GM21390 (cell line): ENCODE measurements at regions not wholly inside any gene's neighbourhood (a gene's known extent, or its start where the extent isn't known, plus 50 kb on each side); places are given as distances from the start of the nearest gene placed in this dataset.
"Not testable (repeated sequence)": the region's sequence is repeated elsewhere in the genome, so short reads cannot be mapped to it uniquely, and the experiment has no call there.

Source experiments
- ATAC-seq: cut with Tn5 transposase; IDR thresholded peaks from one replicate; pipeline ENCODE4 v1.9.1; 2021; ENCODE audit not compliant: unreplicated experiment

DNA sequence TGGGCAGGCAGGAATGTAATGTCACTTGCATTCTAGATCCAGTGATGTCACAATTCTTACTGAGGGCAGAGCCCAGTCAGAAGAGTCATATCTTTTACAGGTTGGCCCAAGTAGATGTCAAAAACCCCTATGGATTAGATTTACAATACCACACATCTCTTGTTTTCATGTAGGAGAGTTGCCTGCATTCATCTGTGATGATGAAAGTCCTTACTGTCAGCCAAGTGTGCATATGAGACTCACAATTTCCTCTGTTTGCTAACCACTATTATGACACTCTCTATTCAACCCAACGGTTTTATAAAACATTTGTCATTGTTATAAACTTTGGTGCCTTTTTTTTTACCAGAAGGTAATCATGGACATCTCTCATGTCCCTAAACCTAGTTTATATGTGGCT lies 898.8 kb upstream of the AMELY start:
- no peak for ATAC-seq

DNA sequence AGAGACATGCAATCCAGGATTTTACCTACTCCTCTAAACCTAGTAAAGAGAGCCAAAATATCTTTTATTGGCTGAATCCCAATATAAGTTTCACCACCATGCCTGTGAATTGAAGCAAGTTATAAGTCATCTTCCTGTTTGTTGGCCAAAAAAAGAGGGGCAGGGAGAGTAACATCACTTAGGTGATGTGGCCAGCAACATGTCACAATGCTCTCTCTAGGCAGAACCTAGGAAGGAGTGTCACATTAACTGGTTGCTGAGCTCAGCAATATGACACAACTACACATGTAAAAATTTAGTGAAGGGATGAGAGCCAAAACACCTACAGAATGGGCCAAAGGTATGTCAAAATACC lies 895.9 kb upstream of the AMELY start:
- ATAC-seq: no peak

DNA sequence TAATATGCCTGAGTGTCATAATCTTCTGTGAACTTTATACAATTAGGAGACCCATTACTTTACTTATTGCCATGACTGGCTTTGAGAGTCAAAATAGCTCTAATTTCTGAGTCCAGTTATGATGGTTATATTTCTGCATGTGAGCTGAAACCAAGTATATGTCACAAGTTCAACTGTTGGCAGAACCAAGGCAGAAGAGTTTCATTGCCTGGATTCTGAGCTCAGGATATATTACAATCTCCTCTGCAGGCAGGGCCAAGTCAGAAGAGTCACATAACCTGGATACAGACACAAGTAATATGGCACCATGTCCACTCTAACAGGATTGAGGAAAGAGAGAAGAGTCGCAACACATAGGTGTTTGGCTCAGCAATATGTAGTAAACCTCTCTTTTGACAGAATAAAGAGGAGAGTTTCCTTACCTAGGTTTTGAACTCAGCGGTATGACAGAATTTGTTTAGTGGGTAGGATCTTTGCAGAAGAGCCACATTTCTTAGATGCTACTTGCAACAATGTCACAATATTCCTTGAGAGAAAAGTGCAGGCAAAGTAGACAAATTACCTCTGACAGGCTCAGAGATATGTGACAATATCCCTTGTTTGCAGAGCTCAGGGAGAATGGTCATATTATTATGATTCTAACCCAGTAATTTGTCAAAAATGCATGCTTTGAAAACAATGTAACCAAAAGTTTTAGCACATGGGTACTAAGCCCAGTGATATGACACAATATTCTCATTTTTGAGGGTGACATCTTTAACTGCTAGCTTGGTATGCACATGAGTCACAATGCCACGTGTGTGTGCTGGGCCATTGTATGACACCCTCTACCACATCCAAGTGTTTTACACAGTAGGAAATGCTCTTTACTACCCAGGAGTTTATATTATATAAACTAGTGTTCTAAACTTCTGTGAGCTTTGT lies 895.3 kb upstream of the AMELY start:
- ATAC-seq: no peak

DNA sequence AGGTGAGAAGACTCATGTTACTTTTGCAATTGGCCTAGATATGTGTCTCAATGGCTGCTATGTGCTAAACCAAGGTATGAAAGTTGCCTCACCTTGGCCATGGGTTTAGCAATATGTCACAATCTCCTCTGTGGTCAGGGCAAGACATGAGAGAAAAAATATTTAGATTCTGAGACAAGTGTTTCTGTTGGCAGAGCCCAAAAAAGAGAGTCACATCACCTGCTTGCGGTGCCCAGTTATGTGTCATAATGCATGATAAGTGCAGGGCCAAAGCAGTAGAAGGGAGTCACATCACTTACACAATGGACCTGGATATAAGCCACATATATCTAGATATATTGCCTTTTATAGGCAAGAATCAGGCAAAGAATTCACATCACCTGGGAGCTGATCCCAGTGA lies 894.1 kb upstream of the AMELY start:
- ATAC-seq: no peak

DNA sequence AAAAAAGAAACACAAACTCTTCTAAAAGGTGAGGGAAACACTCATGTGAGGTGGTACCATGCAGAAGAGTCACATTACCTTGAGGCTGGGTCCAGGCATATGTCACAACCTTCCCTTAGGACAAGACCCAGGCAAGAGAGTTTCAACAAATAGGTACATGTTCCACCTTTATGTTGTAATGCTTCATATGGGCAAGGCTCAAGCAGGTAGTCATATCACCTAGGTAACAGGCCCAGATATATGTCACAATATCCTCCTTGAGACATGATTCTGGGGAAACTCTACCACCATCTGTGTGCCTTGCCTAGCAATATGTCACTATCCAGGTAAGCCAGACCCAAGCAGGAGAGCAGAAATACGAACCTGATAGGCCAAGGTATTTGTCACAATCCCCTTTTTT lies 892.2 kb upstream of the AMELY start:
- ATAC-seq: no peak

DNA sequence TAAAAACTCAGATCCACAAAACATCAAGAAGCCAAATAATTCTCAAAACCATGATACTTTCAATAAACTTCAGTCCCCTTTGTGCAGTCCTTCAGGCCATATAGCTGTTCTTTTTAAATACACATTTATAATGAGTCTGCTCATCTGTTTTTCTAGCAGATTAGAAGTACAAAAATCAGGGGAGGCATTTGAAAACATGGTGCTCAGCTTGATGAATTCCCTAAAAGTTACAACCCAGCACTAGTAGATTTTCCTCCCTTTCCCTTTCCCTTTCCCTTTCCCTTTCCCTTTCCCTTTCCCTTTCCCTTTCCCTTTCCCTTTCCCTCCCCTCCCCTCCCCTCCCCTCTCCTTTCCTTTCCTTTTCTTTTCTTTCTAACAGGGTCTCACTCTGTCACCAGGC lies 884.6 kb upstream of the AMELY start:
- no peak for ATAC-seq

DNA sequence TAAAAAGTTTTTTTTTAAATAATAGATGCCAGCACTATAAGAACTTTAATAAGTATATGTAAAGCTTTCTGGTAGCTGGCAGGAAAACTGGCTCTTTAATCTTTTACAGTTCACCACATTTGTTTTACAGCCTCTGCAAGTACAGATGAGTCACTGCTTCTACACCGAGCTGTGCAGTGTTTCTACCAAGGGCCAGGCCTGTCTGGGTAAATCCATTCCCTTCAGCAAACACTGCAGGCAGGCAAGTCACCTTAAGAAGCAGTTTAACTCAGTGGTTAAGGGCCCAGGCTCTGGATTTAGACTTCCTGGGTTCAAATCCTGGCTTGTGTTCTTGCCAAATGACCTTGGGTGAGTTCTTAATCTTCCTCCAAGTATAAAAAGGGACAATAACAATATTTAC lies 882.9 kb upstream of the AMELY start:
- ATAC-seq: no peak

DNA sequence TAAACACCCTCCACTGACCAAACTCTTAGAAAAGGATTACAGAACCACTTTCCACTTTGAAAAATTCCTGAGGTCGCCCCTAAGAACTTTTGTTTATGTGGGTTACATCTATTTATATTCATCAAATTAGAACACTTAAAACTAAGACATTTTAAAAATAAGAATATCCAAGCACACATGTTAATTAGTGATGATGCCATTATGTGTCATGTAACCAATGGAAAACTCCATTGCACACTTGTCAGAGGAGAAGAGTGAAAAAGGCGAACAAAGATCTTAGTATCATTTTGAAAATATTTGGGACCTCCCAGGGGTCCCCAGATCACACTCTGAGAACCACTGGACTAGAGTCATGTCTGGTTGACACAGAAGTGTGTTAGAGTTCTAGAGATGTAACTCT lies 882.4 kb upstream of the AMELY start:
- ATAC-seq: no peak

DNA sequence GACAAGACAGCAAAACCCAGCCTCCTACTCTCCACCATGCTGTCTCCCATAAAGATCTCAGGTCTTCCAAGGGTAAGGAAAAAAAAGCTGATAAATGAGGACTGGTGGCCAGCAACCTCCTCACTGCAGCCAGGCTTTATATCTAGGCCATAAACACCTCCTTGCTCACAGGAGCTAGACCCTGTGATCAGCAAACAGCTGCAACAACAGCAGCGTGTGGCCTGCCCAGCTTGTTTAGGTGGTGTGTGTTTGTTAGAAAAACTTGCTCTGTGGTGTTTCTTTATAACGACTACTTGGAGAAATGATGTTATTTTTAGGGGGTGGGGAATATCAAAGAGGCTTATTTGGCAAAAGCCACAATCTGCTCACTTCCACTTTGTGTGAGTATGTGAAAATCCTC lies 880.9 kb upstream of the AMELY start:
- ATAC-seq: no peak

DNA sequence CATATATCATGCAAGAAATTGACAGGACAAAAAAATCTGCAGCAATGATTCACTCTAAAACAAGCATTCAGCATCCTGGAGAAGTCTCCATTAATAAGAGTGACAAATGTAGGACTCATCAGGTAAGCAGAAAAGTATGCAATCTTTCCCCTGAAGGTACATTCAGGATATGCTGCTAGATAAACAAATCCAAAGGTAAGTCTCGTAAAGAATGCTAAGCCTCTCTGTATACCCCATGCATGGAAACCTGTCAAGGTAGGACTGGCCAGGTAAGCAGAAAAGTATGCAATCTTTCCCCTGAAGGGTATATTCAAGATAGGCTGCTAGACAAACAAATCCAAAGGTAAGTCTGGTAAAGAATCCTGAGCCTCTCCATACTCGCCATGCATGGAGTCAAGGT lies 869.9 kb upstream of the AMELY start:
- ATAC-seq: no peak

DNA sequence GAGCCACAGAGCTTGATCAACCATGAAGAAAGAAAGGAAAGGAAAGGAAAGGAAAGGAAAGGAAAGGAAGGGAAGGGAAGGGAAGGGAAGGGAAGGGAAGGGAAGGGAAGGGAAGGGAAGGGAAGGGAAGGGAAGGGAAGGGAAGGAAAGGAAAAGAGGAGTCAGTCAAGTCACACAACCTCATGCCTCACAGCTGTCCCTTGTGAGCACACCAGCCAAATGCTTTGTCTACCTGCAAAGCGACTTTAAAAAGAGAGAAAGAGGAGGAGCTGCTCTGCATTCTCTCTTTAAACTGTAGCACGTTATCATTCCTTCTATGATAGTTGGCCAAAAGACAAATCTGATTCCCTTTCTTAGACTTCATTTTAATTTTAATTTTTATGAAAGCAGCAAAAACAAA lies 863.9 kb upstream of the AMELY start:
- not testable (repeated sequence) for ATAC-seq

DNA sequence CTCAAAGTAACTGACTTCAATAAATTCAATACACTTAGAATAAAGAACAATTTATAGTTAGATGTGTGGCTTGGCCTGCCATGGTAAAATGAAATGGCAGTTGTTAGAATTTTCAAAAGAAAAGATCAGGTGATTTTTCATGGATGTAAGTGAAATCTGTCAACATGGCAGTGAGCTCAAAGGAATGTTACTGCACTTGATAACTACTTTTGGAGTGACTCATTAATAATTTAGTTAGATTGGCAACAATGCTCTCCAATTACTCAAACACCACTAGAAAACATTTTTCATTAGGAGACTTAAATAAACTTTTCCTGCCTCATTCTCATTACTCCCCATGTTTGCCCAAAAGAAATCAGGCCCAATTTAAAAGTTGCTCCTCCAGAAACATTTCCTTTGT lies 860.2 kb upstream of the AMELY start:
- ATAC-seq: no peak

DNA sequence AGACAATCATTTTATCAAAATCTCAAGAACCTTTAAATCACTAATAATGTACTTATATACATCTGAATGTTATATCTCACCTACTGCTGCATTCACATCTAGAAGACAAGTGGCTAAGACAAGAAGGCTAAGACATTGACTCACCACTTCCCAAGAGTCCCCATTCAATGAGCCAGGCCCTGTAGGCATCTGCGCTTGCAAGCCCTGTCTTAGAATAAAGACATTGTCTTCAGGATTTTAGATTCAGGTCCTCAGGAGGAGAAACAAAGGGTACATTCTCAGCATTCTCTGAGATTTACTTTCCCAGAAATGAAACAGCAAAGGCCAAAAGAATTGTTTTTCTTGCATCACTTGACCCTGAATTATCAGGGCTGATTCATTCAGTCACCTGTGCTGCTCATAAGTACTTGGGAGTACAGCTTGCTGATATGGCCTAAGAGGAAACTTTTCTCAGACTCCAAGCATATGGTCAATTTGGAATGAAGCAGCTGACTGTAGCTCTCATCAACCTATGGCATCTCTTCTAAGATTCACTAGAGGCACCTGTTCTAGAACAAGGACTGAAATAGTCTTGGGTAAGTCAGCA lies 858.3 kb upstream of the AMELY start:
- no peak for ATAC-seq

DNA sequence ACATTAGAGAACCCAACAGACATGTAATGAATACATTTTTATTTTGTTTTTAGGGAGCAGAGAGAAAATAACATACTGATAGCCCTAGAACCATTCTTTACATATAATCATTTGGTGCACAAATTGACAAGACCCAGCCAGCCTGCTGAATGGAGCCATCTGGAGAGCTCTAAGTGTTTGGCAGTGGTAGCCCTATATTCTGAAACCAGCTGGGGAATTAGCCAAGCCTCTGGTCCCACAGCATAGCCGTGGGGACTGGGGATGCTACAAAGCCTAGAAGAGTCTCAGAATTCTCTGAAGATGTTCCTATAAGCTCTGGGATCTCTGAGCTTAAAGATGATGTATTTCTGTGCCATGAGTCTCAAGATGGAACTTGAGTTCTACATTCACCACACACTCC lies 857.3 kb upstream of the AMELY start:
- ATAC-seq: no peak

DNA sequence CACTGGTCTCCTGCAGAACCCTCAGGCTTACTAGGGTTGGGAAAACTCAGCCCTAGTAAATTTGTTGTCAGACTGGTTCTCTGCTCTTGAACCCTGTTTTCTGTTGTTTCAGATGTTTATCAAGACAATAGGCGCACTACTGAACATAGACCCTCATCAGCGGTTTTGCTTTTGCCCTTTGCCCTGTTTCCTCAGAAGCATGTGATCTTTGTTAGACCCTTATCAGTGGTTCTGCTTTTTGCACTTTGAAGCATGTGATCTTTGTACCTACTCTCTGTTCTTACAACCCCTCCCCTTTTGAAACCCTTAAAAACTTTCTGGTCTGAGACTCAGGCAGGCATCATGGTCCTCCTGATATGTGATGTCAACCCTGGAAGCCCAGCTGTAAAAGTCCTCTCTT lies 842.2 kb upstream of the AMELY start:
- no peak for ATAC-seq

DNA sequence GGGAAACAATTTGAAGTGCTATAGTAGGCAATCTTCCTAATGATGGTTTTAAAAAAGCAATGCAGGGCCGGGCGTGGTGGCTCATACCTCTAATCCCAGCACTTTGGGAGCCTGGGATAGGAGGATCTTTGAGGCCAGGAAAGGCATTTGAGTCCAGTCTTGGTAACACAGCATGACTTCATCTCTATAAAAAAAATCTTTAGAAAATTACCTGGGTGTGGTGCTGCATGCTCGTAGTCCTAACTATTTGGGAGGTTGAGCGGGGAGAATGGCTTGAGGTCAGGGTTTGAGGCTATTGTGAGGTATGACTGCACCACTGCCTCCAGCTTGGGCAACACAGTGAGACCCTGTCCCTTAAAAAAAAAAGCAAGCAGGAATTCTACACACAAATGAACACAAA lies 835.2 kb upstream of the AMELY start:
- ATAC-seq: no peak

DNA sequence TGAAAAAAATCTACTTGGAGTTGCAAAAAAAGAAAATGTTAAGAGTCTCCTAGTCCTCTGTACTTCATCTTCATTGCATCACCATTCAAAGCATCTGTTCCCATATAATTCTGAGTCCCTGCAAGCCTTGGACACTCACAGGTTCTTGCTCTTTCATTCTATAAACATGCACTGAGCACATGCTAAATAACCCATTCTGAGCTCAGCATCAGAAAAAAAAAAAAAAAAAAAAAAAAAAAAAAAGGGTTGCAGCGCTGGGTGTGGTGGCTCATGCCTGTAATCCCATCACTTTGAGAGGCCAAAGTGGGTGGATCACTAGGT lies 834.0 kb upstream of the AMELY start:
- no peak for ATAC-seq

DNA sequence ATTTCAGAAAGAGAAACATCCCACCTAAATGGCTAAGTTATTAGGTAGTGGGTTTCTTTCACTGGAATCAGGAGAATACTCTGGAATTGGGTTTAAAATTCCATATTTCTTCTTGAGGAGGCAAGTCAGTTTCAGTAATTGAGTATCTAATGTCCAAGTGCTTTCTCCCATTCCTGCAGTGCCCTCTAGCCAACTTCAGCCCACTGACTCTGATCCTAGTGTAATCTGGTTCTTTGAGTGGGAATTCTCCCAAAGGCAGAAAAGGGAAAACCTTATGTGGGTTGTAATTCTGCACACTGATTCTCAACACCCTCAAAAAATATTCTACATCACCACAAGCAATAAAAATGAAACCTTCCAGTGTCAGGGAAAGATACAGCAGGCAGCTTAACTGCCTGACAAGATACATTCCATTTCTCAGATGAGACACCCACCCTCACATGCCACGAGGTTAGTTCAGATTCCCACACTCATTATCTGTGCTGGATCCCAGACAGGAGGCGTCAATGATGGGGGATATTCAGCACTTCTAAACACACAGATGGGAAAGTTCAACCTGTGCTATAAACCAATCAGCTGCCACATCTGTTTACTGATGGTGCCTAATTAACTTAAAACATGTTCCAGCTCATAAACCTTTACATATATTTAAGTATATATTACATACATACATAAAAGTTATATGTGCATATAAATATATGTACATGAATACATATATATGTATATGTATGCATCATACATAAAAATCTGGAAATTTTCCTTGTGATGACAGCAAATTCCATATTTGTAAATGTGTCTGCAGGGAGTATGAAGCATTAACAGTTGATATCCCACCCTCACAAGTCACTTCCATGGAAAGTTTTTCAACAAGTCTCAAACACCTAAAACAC lies 833.4 kb upstream of the AMELY start:
- ATAC-seq: no peak

DNA sequence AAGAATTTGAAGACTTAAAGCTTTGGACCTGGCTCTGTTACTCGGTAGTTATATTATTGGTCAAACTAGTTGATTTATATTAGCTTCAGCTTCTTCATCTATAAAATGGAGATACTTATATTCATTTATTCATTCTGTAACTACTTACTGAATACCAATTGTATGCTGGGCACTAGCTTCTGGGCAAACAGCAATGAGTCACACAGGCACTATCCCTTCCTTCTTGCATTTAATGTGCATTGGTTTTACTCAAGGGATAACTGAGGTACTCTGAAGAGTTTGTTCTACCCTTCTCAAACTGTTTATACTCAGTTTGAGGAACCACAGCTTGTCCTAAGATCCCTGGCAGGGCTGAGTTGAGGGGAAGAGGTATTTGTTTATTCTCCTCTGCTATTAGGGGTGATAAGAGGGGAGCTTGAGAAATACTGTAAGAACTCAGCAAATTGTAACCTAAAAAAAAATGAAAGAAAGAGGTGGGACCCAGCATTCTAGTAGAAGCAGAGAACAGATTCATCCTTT lies 825.4 kb upstream of the AMELY start:
- no peak for ATAC-seq

DNA sequence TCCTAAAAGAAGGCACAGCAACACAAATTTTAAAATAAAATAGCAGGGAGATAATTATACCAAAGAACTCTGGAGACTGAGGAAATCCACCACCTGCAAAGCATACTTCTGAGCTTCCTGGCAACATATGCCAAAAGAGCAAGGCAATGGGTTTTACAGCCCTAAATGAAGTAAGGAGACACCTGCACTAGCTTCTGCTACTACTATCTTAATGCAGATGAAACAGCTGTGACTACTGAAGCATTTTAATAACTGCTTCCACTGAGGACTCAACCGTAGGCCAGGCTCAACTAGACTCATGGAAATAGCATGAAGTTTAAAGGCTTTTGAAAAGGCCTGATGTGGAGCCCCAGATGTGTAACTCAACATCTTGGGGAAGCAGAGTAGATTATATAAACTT lies 820.1 kb upstream of the AMELY start:
- ATAC-seq: no peak

DNA sequence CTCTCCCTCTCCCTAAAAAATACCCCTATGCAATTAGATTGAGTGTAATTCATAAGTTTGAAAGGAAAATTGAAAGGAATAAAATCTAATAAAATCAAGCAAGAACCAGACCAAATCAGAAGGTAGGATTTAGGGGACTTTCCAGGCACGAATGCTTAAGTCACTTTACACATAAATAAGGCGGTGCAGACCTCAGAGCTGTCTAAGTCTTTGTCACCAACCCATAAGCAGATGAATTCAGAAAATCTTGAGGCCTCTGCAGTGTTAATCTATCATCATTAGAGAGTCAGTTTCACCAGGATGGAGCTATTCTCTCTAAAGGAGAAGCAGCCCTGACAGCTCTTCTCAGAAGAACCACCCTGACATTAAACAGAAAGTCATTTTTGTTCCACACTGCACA lies 819.1 kb upstream of the AMELY start:
- ATAC-seq: no peak

DNA sequence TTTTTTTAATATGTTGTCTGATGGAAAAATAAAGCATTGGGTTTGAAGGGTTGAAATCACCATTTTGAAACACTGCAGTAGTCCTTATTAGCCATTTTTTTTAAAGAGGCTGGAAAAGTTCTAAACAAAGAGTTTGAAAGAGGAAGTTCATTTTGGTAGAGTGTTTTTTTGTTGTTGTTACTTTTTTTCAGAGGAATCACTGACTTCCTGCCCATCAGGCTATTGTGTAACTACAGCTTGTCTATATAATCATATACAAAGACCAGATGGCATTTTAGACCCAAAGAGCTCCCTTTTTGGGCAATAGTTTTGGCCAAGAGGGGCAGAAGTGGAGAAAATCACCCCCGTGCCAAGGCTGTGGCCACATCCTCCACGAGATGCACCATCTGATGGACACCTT lies 818.5 kb upstream of the AMELY start:
- no peak for ATAC-seq
